Testis (tissue), 2 donors: ENCODE measurements at regions not wholly inside any gene's neighbourhood (a gene's known extent, or its start where the extent isn't known, plus 50 kb on each side); places are given as distances from the start of the nearest gene placed in this dataset.
A peak's percentile ranks its signal among the peaks of the same experiment; 100 is the strongest.

Experiments used
- DNase-seq: peaks from one replicate; pipeline ENCODE4 v3.0.0-alpha.2; 2019
- H3K27ac ChIP-seq, 2 donors: fragments of 200-600 bp; sonication (generic); one replicate each; pipeline ENCODE4 v1.5.1; 2019
- H3K27me3 ChIP-seq: fragments of 200-600 bp; sonication (generic); one replicate; pipeline ENCODE4 v1.5.1; 2019
- H3K36me3 ChIP-seq: fragments of 200-600 bp; sonication (generic); one replicate; pipeline ENCODE4 v1.5.1; 2017; ENCODE audit warnings: low read depth; ENCODE audit errors: missing control alignments
- H3K4me1 ChIP-seq: fragments of 200-600 bp; sonication (generic); one replicate; pipeline ENCODE4 v1.5.1; 2019
- H3K4me3 ChIP-seq, 2 donors: fragments of 200-600 bp; sonication (generic); one replicate each; pipeline ENCODE4 v1.5.1; 2017 to 2019
- H3K9me3 ChIP-seq: fragments of 200-600 bp; sonication (generic); one replicate; pipeline ENCODE4 v1.5.1; 2017
- CTCF ChIP-seq, 3 experiments: fragments of 450-650 bp in 2 of 3; fragments of 200-600 bp in 1 of 3; sonication (generic) in 1 of 3; IDR thresholded peaks; one replicate each; pipeline ENCODE4 v1.5.1; 2016 to 2019; ENCODE audit warnings: antibody characterized with exemption in 3 of 3, mild to moderate bottlenecking in 2 of 3, moderate library complexity in 1 of 3
- POLR2A ChIP-seq: fragments of 450-650 bp; IDR thresholded peaks from one replicate; pipeline ENCODE4 v1.6.1; 2017; ENCODE audit warnings: antibody characterized with exemption, mild to moderate bottlenecking, moderate library complexity
- whole genome bisulfite sequencing, 2 donors: methylation state at CpG; one replicate each; pipeline ENCODE4 v1.1.5; 2018; 5-methylcytosine and 5-hydroxymethylcytosine counted together
- intact Hi-C: fragments of 100-400 bp; cut with DNase I; formaldehyde crosslinking; loops from one replicate; pipeline ENCODE4 v1.15.1; 2023; ENCODE audit warnings: low total_unique reads

- no peak overlapping the region for H3K4me3 ChIP-seq
- H3K36me3 ChIP-seq, result no peaks in the 10 kb centered on the region
- intact Hi-C loops, result no loop called here
- H3K27me3 ChIP-seq, result no peaks in the 10 kb centered on the region
- H3K4me1 ChIP-seq, result no peaks in the 10 kb centered on the region
- no peak for TF ChIP-seq POLR2A
- TF ChIP-seq CTCF (IDR thresholded peaks at IDR 0.05), result no peak
- no peak for DNase-seq
- H3K9me3 ChIP-seq, result no peaks in the 10 kb centered on the region
- 91 to 94% methylated on average over 4 of the region's 4 CpGs for WGBS, 2 donors
- no peak overlapping the region for H3K27ac ChIP-seq
Measured at GRCh38 chr10:33098951-33099663, 141.1 kb upstream of the ITGB1 start.

- Histone ChIP-seq H3K27me3 (no peaks in the 10 kb centered on the region), H3K4me1 (peaks cover 4% of the 10 kb centered on the region), H3K9me3 (no peaks in the 10 kb centered on the region), H3K4me3 (no peak overlapping the region), H3K36me3 (no peaks in the 10 kb centered on the region), H3K27ac (no peak overlapping the region)
- no peak for TF ChIP-seq CTCF (IDR thresholded peaks at IDR 0.05)
- TF ChIP-seq POLR2A, result no peak
- WGBS, 2 donors, result 76 to 79% methylated on average over 5 of the region's 5 CpGs
- intact Hi-C loops, result no loop called here
- DNase-seq, result no peak
Measured at GRCh38 chr10:33095867-33096815, 138.1 kb upstream of the ITGB1 start.

GRCh38 chr10:33094263-33095051 lies 136.4 kb upstream of the ITGB1 start:
- no peak overlapping the region for H3K4me3 ChIP-seq
- no peaks in the 10 kb centered on the region for H3K36me3 ChIP-seq
- TF ChIP-seq POLR2A (no peak), CTCF (IDR thresholded peaks at IDR 0.05) (no peak)
- intact Hi-C loops, result no loop called here
- peak; percentile 27 for DNase-seq
- WGBS, 2 donors, result 71 to 78% methylated on average over 4 of the region's 4 CpGs
- peaks cover 4% of the 10 kb centered on the region for H3K4me1 ChIP-seq
- H3K9me3 ChIP-seq, result no peaks in the 10 kb centered on the region
- no peak overlapping the region for H3K27ac ChIP-seq
- H3K27me3 ChIP-seq, result no peaks in the 10 kb centered on the region

GRCh38 chr10:33093362-33093761 lies 135.3 kb upstream of the ITGB1 start:
- Histone ChIP-seq H3K27ac (no peak overlapping the region), H3K4me1 (peaks cover 4% of the 10 kb centered on the region), H3K27me3 (no peaks in the 10 kb centered on the region), H3K4me3 (no peak overlapping the region), H3K36me3 (no peaks in the 10 kb centered on the region), H3K9me3 (no peaks in the 10 kb centered on the region)
- intact Hi-C loops, result no loop called here
- DNase-seq, result no peak
- TF ChIP-seq CTCF (IDR thresholded peaks at IDR 0.05) (no peak), POLR2A (no peak)
- WGBS, 2 donors, result 72 to 80% methylated on average over 3 of the region's 3 CpGs
